Brain pericyte (primary cell): ENCODE measurements at regions not wholly inside any gene's neighbourhood (a gene's known extent, or its start where the extent isn't known, plus 50 kb on each side); places are given as distances from the start of the nearest gene placed in this dataset.
"Not testable (repeated sequence)": the region's sequence is repeated elsewhere in the genome, so short reads cannot be mapped to it uniquely, and the experiment has no call there.

ENCODE experiments used
- DNase-seq: peaks from one replicate; pipeline ENCODE4 v3.0.0-alpha.2; 2012; ENCODE audit warnings: low read depth, low spot score

GRCh38 chr3:81186412-81186811 is 575.0 kb downstream of the GBE1 start:
- DNase-seq: no peak

- not testable (repeated sequence) for DNase-seq
Observed at GRCh38 chr3:81182086-81182875, 579.2 kb downstream of the GBE1 start.

- DNase-seq: no peak
Observed at GRCh38 chr3:81173514-81173913, 587.9 kb downstream of the GBE1 start.

- DNase-seq: no peak
Observed at GRCh38 chr3:81170298-81170697, 591.1 kb downstream of the GBE1 start.

GRCh38 chr3:81164806-81165205 is 596.6 kb downstream of the GBE1 start:
- no peak for DNase-seq

GRCh38 chr3:81161851-81162250 is 599.6 kb downstream of the GBE1 start:
- no peak for DNase-seq

- DNase-seq: no peak
Observed at GRCh38 chr3:81161100-81161499, 600.3 kb downstream of the GBE1 start.

- DNase-seq: no peak
Observed at GRCh38 chr3:81154611-81155143, 606.8 kb downstream of the GBE1 start.

GRCh38 chr3:81152156-81152555 is 609.3 kb downstream of the GBE1 start:
- no peak for DNase-seq

GRCh38 chr3:81132995-81133394 is 628.5 kb downstream of the GBE1 start:
- DNase-seq: no peak

GRCh38 chr3:81105789-81106488 is 655.5 kb downstream of the GBE1 start:
- DNase-seq: no peak

GRCh38 chr3:81105206-81105605 is 656.2 kb downstream of the GBE1 start:
- DNase-seq: no peak

GRCh38 chr3:81097889-81098288 is 663.6 kb downstream of the GBE1 start:
- no peak for DNase-seq

- no peak for DNase-seq
Observed at GRCh38 chr3:81095956-81096355, 665.5 kb downstream of the GBE1 start.

- DNase-seq: no peak
Observed at GRCh38 chr3:81094986-81095385, 666.5 kb downstream of the GBE1 start.

GRCh38 chr3:81087607-81088006 is 673.8 kb downstream of the GBE1 start:
- DNase-seq: no peak

GRCh38 chr3:81086348-81086747 is 675.1 kb downstream of the GBE1 start:
- DNase-seq: no peak

GRCh38 chr3:81080608-81081007 is 680.8 kb downstream of the GBE1 start:
- no peak for DNase-seq

- DNase-seq: no peak
Observed at GRCh38 chr3:81072591-81072990, 688.9 kb downstream of the GBE1 start.

- no peak for DNase-seq
Observed at GRCh38 chr3:81068546-81068945, 692.9 kb downstream of the GBE1 start.

- DNase-seq: no peak
Observed at GRCh38 chr3:81063896-81064295, 697.5 kb downstream of the GBE1 start.

GRCh38 chr3:81051133-81051532 is 710.3 kb downstream of the GBE1 start:
- not testable (repeated sequence) for DNase-seq
